B cell (primary cell): ENCODE measurements at regions not wholly inside any gene's neighbourhood (a gene's known extent, or its start where the extent isn't known, plus 50 kb on each side); places are given as distances from the start of the nearest gene placed in this dataset.

Experiments used
- ATAC-seq: fragments of 200-7000 bp; cut with Tn5 transposase; one replicate; pipeline ENCODE4 v1.10.0; 2021; ENCODE audit warnings: low read depth, mild to moderate bottlenecking, moderate number of reproducible peaks, moderate library complexity
- CTCF ChIA-PET: fragments of 350-600 bp; sonication (Branson Sonifier 250); formaldehyde crosslinking; loops from one replicate; lab custom pipeline; 2021; ENCODE audit warnings: antibody characterized with exemption, inconsistent platforms; lab: Charles Lee
- POLR2A ChIA-PET: fragments of 350-600 bp; sonication (Branson Sonifier 250); formaldehyde crosslinking; loops from one replicate; lab custom pipeline; 2021; ENCODE audit warnings: antibody characterized with exemption; lab: Charles Lee
- DNase-seq: peaks from one replicate; pipeline ENCODE4 v3.0.0; 2013
- H2AFZ ChIP-seq: 2 replicates; pipeline ENCODE4 v1.6.1; 2012; ENCODE audit warnings: mild to moderate bottlenecking, low read depth, low read length; ENCODE audit not compliant: insufficient read depth, poor library complexity, severe bottlenecking
- H3K27ac ChIP-seq, 2 donors: 1 replicate in 1 of 2; 2 replicates in 1 of 2; pipeline ENCODE4 v1.5.1; 2012 to 2013; ENCODE audit warnings: low read length in 2 of 2, mild to moderate bottlenecking in 2 of 2, moderate library complexity in 1 of 2
- H3K27me3 ChIP-seq, 4 experiments: fragments of 200-600 bp in 1 of 4; sonication (generic) in 1 of 4; replicated peaks in 1 of 4; 1 replicate in 2 of 4; 2 replicates in 2 of 4; pipeline versions ENCODE4 v1.6.1 to v1.7.0; 2013 to 2016; ENCODE audit warnings: low read length in 3 of 4, mild to moderate bottlenecking in 2 of 4, mixed read lengths in 1 of 4, moderate library complexity in 1 of 4; ENCODE audit not compliant: insufficient read depth in 4 of 4, control insufficient read depth in 3 of 4; ENCODE audit errors: control extremely low read depth in 1 of 4
- H3K36me3 ChIP-seq, 2 experiments: replicated peaks in 1 of 2; 1 replicate in 1 of 2; 2 replicates in 1 of 2; pipeline versions ENCODE4 v1.6.1 to v1.7.1; 2013; ENCODE audit warnings: low read length in 1 of 2; ENCODE audit not compliant: insufficient read depth in 2 of 2, control insufficient read depth in 1 of 2; ENCODE audit errors: control extremely low read depth in 1 of 2, extremely low read depth in 1 of 2
- H3K4me1 ChIP-seq, 2 donors: fragments of 200-600 bp in 1 of 2; sonication (generic) in 1 of 2; 1 replicate in 1 of 2; 2 replicates in 1 of 2; pipeline versions ENCODE4 v1.5.1 to v1.6.1; 2013 to 2017; ENCODE audit warnings: low read length in 2 of 2; ENCODE audit not compliant: control insufficient read depth in 2 of 2, insufficient read depth in 2 of 2
- H3K4me2 ChIP-seq: replicated peaks from 2 replicates; pipeline ENCODE3; 2012; ENCODE audit warnings: mild to moderate bottlenecking, low read depth, low read length; ENCODE audit not compliant: poor library complexity, severe bottlenecking
- H3K4me3 ChIP-seq, 5 experiments: fragments of 200-600 bp in 1 of 5; sonication (generic) in 1 of 5; 1 replicate in 3 of 5; 2 replicates in 2 of 5; pipeline versions ENCODE4 v1.5.1 to v1.7.0; 2011 to 2016; ENCODE audit warnings: low read length in 4 of 5, mild to moderate bottlenecking in 4 of 5, low read depth in 2 of 5, control low read depth in 1 of 5, moderate library complexity in 1 of 5; ENCODE audit not compliant: insufficient read depth in 1 of 5; ENCODE audit errors: control extremely low read depth in 1 of 5, extremely low read depth in 1 of 5
- H3K79me2 ChIP-seq: fragments of 200-600 bp; sonication (generic); one replicate; pipeline ENCODE4 v1.6.0; 2016; ENCODE audit warnings: low read length; ENCODE audit not compliant: control insufficient read depth, insufficient read depth
- H3K9ac ChIP-seq: fragments of 200-600 bp; sonication (generic); 2 replicates; pipeline ENCODE4 v1.6.1; 2017; ENCODE audit warnings: mild to moderate bottlenecking, low read length, moderate library complexity
- H3K9me3 ChIP-seq, 3 donors: one replicate each; pipeline versions ENCODE4 v1.6.1 to v1.7.1; 2013; ENCODE audit warnings: low read length in 2 of 3; ENCODE audit not compliant: control insufficient read depth in 2 of 3, insufficient read depth in 1 of 3; ENCODE audit errors: control extremely low read depth in 1 of 3
- H4K20me1 ChIP-seq: 2 replicates; pipeline ENCODE4 v1.6.0; 2012; ENCODE audit warnings: mild to moderate bottlenecking, low read length; ENCODE audit not compliant: insufficient read depth, control insufficient read depth, poor library complexity, severe bottlenecking
- H3K27ac Mint-ChIP-seq: one replicate; pipeline ENCODE4 v1.8.0; 2021; ENCODE audit warnings: mixed read lengths
- H3K27me3 Mint-ChIP-seq: one replicate; pipeline ENCODE4 v1.8.0; 2021; ENCODE audit warnings: mixed read lengths
- H3K4me1 Mint-ChIP-seq: one replicate; pipeline ENCODE4 v1.8.0; 2021; ENCODE audit warnings: mixed read lengths
- H3K4me3 Mint-ChIP-seq: one replicate; pipeline ENCODE4 v1.8.0; 2021; ENCODE audit warnings: mixed read lengths
- H3K9me3 Mint-ChIP-seq: one replicate; pipeline ENCODE4 v1.8.0; 2022; ENCODE audit warnings: mixed read lengths; ENCODE audit not compliant: insufficient read depth
- CTCF ChIP-seq: fragments of 200-600 bp; IDR thresholded peaks from one replicate; pipeline ENCODE4 v1.8.0; 2022; ENCODE audit warnings: antibody characterized with exemption, mild to moderate bottlenecking
- EZH2 ChIP-seq: IDR thresholded peaks from 2 replicates; pipeline ENCODE4 v1.6.1; 2012; ENCODE audit warnings: borderline replicate concordance, low read depth, mild to moderate bottlenecking, moderate library complexity, low read length; ENCODE audit not compliant: insufficient read depth, poor library complexity, severe bottlenecking
- WGBS: methylation state at CpG from one replicate; pipeline ENCODE4 v1.1.5; 2013; ENCODE audit warnings: missing lambda C conversion rate; ENCODE audit not compliant: insufficient coverage; 5-methylcytosine and 5-hydroxymethylcytosine counted together
- intact Hi-C: fragments of 100-400 bp; cut with micrococcal nuclease; formaldehyde crosslinking; loops from one replicate; pipeline ENCODE4 v1.10.0; 2022

- Histone ChIP-seq H3K9me3 (no peaks in the 10 kb centered on the region), H3K4me1 (no peaks in the 10 kb centered on the region), H3K79me2 (no peaks in the 10 kb centered on the region), H3K36me3 (no peaks in the 10 kb centered on the region), H2AFZ (no peak overlapping the region), H3K27ac (no peak overlapping the region), H3K4me3 (no peak overlapping the region), H3K27me3 (peaks cover 0 to 3% (median 0%) of the 10 kb centered on the region in 4 experiments), H3K9ac (no peak overlapping the region), H4K20me1 (no peaks in the 10 kb centered on the region), H3K4me2 (no peak overlapping the region)
- ChIA-PET POLR2A (no interaction called here), CTCF (no interaction called here)
- ATAC-seq (no peak), DNase-seq (no peak)
- Mint-ChIP-seq H3K27me3 (peaks cover 9% of the 10 kb centered on the region), H3K4me3 (no peak overlapping the region), H3K27ac (no peak overlapping the region), H3K4me1 (no peaks in the 10 kb centered on the region), H3K9me3 (no peaks in the 10 kb centered on the region)
- no peak for TF ChIP-seq EZH2
- no peak for TF ChIP-seq CTCF
- intact Hi-C loops = no loop called here
Measured at GRCh38 chr5:115461506-115462290, 82.9 kb downstream of the FEM1C start.

DNA sequence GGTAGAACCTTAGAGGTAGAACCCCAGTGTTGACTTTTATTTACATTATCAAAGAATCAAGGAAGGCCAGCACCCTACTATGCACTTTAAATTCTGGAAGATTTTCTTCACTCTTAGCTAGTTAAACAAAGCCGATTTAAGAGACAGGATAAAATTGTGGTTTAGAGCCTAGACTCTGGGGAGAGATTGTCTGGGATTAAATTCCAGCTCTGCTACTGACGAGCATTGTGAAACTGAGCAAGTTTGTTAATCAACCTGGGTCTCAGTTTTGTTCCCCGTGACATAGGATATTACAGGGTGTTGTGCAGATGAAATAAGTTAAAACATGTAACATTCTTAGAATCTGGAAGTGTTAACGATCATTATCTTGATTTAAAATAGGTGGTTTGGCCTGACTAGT lies 83.5 kb downstream of the FEM1C start:
- no peaks in the 10 kb centered on the region for H3K9me3 ChIP-seq
- no peak overlapping the region for H3K4me2 ChIP-seq
- H3K27me3 ChIP-seq = peaks cover 0 to 3% (median 0%) of the 10 kb centered on the region in 4 experiments
- no peak overlapping the region for H3K9ac ChIP-seq
- intact Hi-C loops = no loop called here
- no peaks in the 10 kb centered on the region for H3K36me3 ChIP-seq
- Mint-ChIP-seq H3K27me3 (peaks cover 9% of the 10 kb centered on the region), H3K27ac (no peak overlapping the region), H3K4me1 (no peaks in the 10 kb centered on the region), H3K4me3 (no peak overlapping the region), H3K9me3 (no peaks in the 10 kb centered on the region)
- H4K20me1 ChIP-seq = no peaks in the 10 kb centered on the region
- no peak for ATAC-seq
- H3K4me1 ChIP-seq = no peaks in the 10 kb centered on the region
- H2AFZ ChIP-seq = no peak overlapping the region
- POLR2A ChIA-PET = no interaction called here
- 97% methylated on average over 3 of the region's 4 CpGs for WGBS
- DNase-seq = no peak
- TF ChIP-seq CTCF (no peak), EZH2 (no peak)
- no peak overlapping the region for H3K27ac ChIP-seq
- H3K4me3 ChIP-seq = no peak overlapping the region
- no peaks in the 10 kb centered on the region for H3K79me2 ChIP-seq
- CTCF ChIA-PET = no interaction called here
